Heart right ventricle (tissue), 16 donors: ENCODE measurements at regions not wholly inside any gene's neighbourhood (a gene's known extent, or its start where the extent isn't known, plus 50 kb on each side); places are given as distances from the start of the nearest gene placed in this dataset.

ENCODE experiments used
- ATAC-seq, 8 donors: fragments of 200-7000 bp; cut with Tn5 transposase; one replicate each; pipeline ENCODE4 v1.9.1; 2020; ENCODE audit warnings: mild to moderate bottlenecking in 8 of 8, moderate library complexity in 8 of 8, moderate number of reproducible peaks in 1 of 8
- DNase-seq, 2 donors: peaks; one replicate each; pipeline ENCODE4 v3.0.0-alpha.2; 2020
- H3K27ac ChIP-seq, 10 donors: fragments of 200-600 bp; sonication (generic) in 2 of 10; one replicate each; pipeline versions ENCODE4 v1.5.0 to v1.8.0; 2020 to 2022; ENCODE audit warnings: mild to moderate bottlenecking in 3 of 10
- H3K27me3 ChIP-seq, 7 donors: fragments of 200-600 bp; one replicate each; pipeline ENCODE4 v1.8.0; 2021 to 2022; ENCODE audit warnings: mild to moderate bottlenecking in 2 of 7
- H3K36me3 ChIP-seq, 9 donors: fragments of 200-600 bp; sonication (generic) in 1 of 9; one replicate each; pipeline versions ENCODE4 v1.5.0 to v1.8.0; 2020 to 2022; ENCODE audit warnings: mild to moderate bottlenecking in 2 of 9
- H3K4me1 ChIP-seq, 9 donors: fragments of 200-600 bp; sonication (generic) in 1 of 9; one replicate each; pipeline versions ENCODE4 v1.5.0 to v1.8.0; 2020 to 2022; ENCODE audit warnings: mild to moderate bottlenecking in 4 of 9
- H3K4me3 ChIP-seq, 10 donors: fragments of 200-600 bp; sonication (generic) in 2 of 10; one replicate each; pipeline versions ENCODE4 v1.5.0 to v1.8.0; 2020 to 2022; ENCODE audit warnings: mild to moderate bottlenecking in 7 of 10, moderate library complexity in 2 of 10
- H3K9me3 ChIP-seq, 11 donors: fragments of 200-600 bp in 10 of 11; sonication (generic) in 2 of 11; one replicate each; pipeline versions ENCODE4 v1.5.0 to v1.8.0; 2013 to 2022; ENCODE audit warnings: mild to moderate bottlenecking in 2 of 11, control low read depth in 1 of 11, moderate library complexity in 1 of 11
- WGBS, 2 donors: extraction: QIAGEN DNeasy Blood & Tissue Kit; methylation state at CpG; one replicate each; pipeline ENCODE4 v1.1.7; 2013; ENCODE audit warnings: inconsistent platforms in 1 of 2; 5-methylcytosine and 5-hydroxymethylcytosine counted together
- intact Hi-C, 10 donors: fragments of 100-400 bp; cut with DNase I; formaldehyde crosslinking; loops; one replicate each; pipeline versions ENCODE4 v1.11.1 to v1.14.2; 2022
- TF ChIP-seq, protein P1 (sequence below), 9 donors: fragments of 200-600 bp; sonication (generic) in 2 of 9; IDR thresholded peaks; one replicate each; pipeline versions ENCODE4 v1.5.0 to v1.8.0; 2021 to 2022; ENCODE audit warnings: antibody characterized with exemption in 9 of 9, mild to moderate bottlenecking in 5 of 9, moderate library complexity in 1 of 9
- donor health status: Arrhythmogenic right ventricular cardiomyopathy.
- donor health status: ischemic (EF 13 %, LVEDD 7.1; RV severe dilation, severe dysfunction).
- donor health status: healthy with polysubstance abuse.
- donor health status: DM: no; HTN: yes; CAD: no.
- donor health status: DM: no; HTN: no; CAD: no.
- donor health status: ischemic (EF 25% LVEDD 6.9; RV normal size, moderate dysfunction).
- donor health status: ischemic (EF 25% LVEDD 5.7; RV mildly dilated, moderate dysfunction).
- donor health status: healthy.
- donor health status: DM: yes; HTN: yes; CAD: no.
- donor health status: Ischemic cardiomyopathy.
- donor health status: ischemic (EF 35%, LVEDD 5.7; RV mildly dilated, moderate dysfunction).
- donor health status: nonischemic (EF 11% LVEDD 7.7; RV severe dilation, severe dysfunction).
- donor health status: DM: yes; HTN: yes; CAD: no.
- donor health status: PGD.
- donor health status: ischemic (EF 29% LVEDD 5.4; RV normal size, mild dysfunction).
- donor health status: nonischemic (EF 23%, LVEDD 6.1; RV moderate dilation, normal function).

- Histone ChIP-seq H3K27ac (no peak overlapping the region), H3K9me3 (peaks cover 0 to 5% (median 0%) of the 10 kb centered on the region in 11 donors), H3K27me3 (no peaks in the 10 kb centered on the region), H3K4me1 (no peaks in the 10 kb centered on the region), H3K4me3 (no peak overlapping the region), H3K36me3 (no peaks in the 10 kb centered on the region)
- TF ChIP-seq, protein P1, sequence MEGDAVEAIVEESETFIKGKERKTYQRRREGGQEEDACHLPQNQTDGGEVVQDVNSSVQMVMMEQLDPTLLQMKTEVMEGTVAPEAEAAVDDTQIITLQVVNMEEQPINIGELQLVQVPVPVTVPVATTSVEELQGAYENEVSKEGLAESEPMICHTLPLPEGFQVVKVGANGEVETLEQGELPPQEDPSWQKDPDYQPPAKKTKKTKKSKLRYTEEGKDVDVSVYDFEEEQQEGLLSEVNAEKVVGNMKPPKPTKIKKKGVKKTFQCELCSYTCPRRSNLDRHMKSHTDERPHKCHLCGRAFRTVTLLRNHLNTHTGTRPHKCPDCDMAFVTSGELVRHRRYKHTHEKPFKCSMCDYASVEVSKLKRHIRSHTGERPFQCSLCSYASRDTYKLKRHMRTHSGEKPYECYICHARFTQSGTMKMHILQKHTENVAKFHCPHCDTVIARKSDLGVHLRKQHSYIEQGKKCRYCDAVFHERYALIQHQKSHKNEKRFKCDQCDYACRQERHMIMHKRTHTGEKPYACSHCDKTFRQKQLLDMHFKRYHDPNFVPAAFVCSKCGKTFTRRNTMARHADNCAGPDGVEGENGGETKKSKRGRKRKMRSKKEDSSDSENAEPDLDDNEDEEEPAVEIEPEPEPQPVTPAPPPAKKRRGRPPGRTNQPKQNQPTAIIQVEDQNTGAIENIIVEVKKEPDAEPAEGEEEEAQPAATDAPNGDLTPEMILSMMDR (IDR thresholded peaks at IDR 0.05): no peak
- 83 to 93% methylated on average over 1 of the region's 1 CpG for WGBS, 2 donors
- ATAC-seq: no peak
- intact Hi-C loops: loop anchor here in 1 of 10 donors (10.0 kb wide), 1 partner anchor 58 kb away; no protein-coding TSS in a partner anchor
- DNase-seq: no peak
Measured at GRCh38 chr7:88516429-88516828, 209.7 kb upstream of the STEAP4 start.

DNA sequence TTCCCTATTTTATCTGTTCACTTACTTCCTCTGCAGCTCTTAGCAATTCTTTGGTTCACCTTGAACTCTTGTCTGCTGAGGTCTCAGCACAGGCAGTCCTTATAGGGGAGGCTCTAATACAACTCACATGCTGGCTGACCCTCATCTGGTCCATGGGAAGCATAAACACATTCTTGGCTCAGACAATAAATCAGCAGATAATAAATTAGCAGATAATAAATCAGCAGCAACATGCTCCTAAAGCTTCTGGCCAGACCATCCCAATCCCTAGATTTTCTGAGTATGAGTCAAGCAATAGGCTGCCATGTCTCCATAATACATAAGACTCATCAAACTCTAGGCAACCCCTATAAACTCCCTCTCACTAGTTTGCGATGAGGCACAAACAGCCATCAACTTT is 208.6 kb upstream of the STEAP4 start:
- Histone ChIP-seq H3K4me3 (no peak overlapping the region), H3K27me3 (no peaks in the 10 kb centered on the region), H3K27ac (no peak overlapping the region), H3K9me3 (peaks cover 0 to 17% (median 0%) of the 10 kb centered on the region in 11 donors), H3K4me1 (no peaks in the 10 kb centered on the region), H3K36me3 (no peaks in the 10 kb centered on the region)
- DNase-seq: no peak
- intact Hi-C loops: loop anchor here in 1 of 10 donors (10.0 kb wide), 1 partner anchor 60 kb away; no protein-coding TSS in a partner anchor
- ATAC-seq: no peak
- TF ChIP-seq, protein P1 (IDR thresholded peaks at IDR 0.05): no peak
- WGBS, 2 donors: 81 to 89% methylated on average over 1 of the region's 1 CpG

DNA sequence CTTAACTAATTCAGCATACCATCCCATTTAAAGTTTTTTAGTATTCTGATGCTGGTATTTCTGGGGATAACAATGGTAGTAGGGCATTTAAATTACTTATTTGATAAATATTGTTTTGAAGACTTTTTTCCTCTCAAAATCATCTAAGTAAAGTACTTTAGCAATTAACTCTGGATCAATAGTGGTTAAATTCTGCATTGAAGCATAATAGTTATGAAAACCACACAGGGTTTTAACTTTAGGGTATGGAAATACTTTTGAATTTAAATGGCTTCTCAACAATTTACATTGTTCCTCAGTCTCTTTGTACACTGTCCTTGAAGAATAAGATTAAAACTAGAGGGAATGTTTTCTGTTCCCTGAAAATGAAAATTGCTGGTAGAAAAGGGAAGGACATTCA is 202.6 kb upstream of the STEAP4 start:
- no peaks in the 10 kb centered on the region for H3K36me3 ChIP-seq
- no peak overlapping the region for H3K4me3 ChIP-seq
- H3K9me3 ChIP-seq: peaks cover 0 to 23% (median 0%) of the 10 kb centered on the region in 11 donors
- TF ChIP-seq, protein P1 (IDR thresholded peaks at IDR 0.05): no peak
- H3K27me3 ChIP-seq: no peaks in the 10 kb centered on the region
- no peak for DNase-seq
- ATAC-seq: no peak
- intact Hi-C loops: no loop called here
- H3K27ac ChIP-seq: no peak overlapping the region
- H3K4me1 ChIP-seq: no peaks in the 10 kb centered on the region

- Histone ChIP-seq H3K27me3 (no peaks in the 10 kb centered on the region), H3K36me3 (no peaks in the 10 kb centered on the region), H3K27ac (no peak overlapping the region), H3K4me3 (no peak overlapping the region), H3K9me3 (peaks cover 0 to 11% (median 0%) of the 10 kb centered on the region in 11 donors), H3K4me1 (no peaks in the 10 kb centered on the region)
- ATAC-seq: no peak
- DNase-seq: no peak
- intact Hi-C loops: no loop called here
- 47 to 53% methylated on average over 6 of the region's 6 CpGs for WGBS, 2 donors
- TF ChIP-seq, protein P1 (IDR thresholded peaks at IDR 0.05): no peak
Measured at GRCh38 chr7:88500131-88500530, 193.4 kb upstream of the STEAP4 start.
